NB4 (cell line): ENCODE measurements at regions not wholly inside any gene's neighbourhood (a gene's known extent, or its start where the extent isn't known, plus 50 kb on each side); places are given as distances from the start of the nearest gene placed in this dataset.

Source experiments
- DNase-seq: peaks from one replicate; pipeline ENCODE4 v3.0.0; 2010; ENCODE audit warnings: low read depth
- H3K4me3 ChIP-seq: one replicate; pipeline ENCODE4 v1.5.1; 2011; ENCODE audit warnings: mild to moderate bottlenecking, low read depth, low read length, moderate library complexity
- MYC ChIP-seq: IDR thresholded peaks from 2 replicates; pipeline ENCODE4 v1.6.1; 2011; ENCODE audit warnings: low read depth, low read length
- POLR2A ChIP-seq: IDR thresholded peaks from 2 replicates; pipeline ENCODE4 v1.6.1; 2011; ENCODE audit warnings: mild to moderate bottlenecking; ENCODE audit not compliant: insufficient read length; ENCODE audit errors: extremely low read depth
- TF ChIP-seq, protein P1 (sequence below): IDR thresholded peaks from 2 replicates; pipeline ENCODE4 v1.6.1; 2011; ENCODE audit warnings: low read depth, low read length
- TF ChIP-seq, protein P2 (sequence below): IDR thresholded peaks from one replicate; pipeline ENCODE4 v1.5.1; 2012; ENCODE audit warnings: low read depth, low read length

DNA sequence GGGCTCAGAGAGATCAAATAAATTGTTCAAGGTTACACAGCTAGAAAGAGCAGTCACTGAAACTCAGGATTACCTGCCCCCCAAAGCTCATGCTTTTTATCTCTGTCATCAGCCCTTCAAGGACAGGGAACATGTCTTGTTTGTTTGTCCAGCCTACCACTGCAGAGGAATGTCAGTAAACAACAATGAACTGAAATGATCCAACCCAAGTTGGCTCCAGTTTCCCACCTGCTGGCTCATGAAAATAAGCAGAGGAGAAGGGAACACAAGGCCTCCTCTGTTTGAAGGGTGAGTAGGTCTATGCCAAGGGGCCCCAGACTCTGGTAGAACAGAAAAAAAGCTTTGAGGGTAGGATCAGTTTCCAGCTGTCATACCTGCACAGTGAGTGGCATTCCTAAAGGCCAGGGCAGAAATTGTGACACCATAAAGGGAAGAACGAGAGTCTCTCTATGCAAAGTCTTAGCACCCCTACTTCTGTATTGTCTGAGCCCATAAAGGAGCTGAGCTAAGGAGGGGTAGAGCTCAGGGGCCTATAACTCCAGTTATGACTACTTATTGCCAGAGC, 115.2 kb downstream of the TRIM36 start:
- TF ChIP-seq, protein P1, sequence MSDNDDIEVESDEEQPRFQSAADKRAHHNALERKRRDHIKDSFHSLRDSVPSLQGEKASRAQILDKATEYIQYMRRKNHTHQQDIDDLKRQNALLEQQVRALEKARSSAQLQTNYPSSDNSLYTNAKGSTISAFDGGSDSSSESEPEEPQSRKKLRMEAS, result no peak
- TF ChIP-seq MYC (no peak), POLR2A (no peak)
- TF ChIP-seq, protein P2, sequence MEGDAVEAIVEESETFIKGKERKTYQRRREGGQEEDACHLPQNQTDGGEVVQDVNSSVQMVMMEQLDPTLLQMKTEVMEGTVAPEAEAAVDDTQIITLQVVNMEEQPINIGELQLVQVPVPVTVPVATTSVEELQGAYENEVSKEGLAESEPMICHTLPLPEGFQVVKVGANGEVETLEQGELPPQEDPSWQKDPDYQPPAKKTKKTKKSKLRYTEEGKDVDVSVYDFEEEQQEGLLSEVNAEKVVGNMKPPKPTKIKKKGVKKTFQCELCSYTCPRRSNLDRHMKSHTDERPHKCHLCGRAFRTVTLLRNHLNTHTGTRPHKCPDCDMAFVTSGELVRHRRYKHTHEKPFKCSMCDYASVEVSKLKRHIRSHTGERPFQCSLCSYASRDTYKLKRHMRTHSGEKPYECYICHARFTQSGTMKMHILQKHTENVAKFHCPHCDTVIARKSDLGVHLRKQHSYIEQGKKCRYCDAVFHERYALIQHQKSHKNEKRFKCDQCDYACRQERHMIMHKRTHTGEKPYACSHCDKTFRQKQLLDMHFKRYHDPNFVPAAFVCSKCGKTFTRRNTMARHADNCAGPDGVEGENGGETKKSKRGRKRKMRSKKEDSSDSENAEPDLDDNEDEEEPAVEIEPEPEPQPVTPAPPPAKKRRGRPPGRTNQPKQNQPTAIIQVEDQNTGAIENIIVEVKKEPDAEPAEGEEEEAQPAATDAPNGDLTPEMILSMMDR, result no peak
- DNase-seq, result no peak
- H3K4me3 ChIP-seq, result no peak overlapping the region

DNA sequence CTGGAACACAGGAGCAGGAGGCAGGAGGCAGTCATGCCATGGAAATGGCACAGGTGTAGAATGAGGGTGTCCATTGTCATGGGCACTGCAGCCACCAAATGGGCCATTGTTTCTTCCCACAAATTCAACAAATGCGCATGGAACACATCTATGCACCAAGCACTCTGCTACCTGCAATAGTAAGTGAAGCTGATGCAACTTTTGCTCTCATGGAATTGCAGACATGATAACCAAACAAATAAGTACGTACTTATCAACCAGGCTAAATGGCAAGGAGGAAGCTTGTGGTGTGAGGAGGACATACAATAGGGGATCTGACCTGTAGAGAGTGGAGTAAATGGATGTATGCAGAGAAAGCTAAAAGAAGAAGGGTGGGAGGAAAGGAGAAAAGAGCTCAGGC, 116.8 kb downstream of the TRIM36 start:
- no peak for TF ChIP-seq POLR2A
- no peak for TF ChIP-seq MYC
- TF ChIP-seq, protein P1, result no peak
- TF ChIP-seq, protein P2, result no peak
- no peak overlapping the region for H3K4me3 ChIP-seq
- DNase-seq, result no peak

DNA sequence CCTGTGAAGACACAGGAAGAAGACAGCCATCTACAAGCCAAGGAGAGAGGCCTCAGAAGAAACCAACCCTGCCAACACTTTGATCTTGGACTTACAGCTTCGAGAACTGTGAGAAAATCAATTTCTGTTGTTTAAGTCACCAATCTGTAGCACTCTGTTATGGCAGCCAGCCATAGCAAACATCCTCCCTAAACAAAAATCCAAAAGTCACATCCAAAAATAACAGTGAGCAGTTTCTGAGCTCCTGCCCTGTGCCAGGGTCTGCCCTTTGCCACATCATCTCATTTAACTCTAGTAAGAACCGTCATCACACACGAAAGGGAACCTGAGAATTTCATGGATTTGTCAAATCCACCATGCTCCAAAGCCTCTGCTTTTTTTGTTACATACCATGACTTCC, 118.8 kb downstream of the TRIM36 start:
- no peak for DNase-seq
- TF ChIP-seq POLR2A, result no peak
- no peak for TF ChIP-seq MYC
- TF ChIP-seq, protein P1, result no peak
- TF ChIP-seq, protein P2, result no peak

DNA sequence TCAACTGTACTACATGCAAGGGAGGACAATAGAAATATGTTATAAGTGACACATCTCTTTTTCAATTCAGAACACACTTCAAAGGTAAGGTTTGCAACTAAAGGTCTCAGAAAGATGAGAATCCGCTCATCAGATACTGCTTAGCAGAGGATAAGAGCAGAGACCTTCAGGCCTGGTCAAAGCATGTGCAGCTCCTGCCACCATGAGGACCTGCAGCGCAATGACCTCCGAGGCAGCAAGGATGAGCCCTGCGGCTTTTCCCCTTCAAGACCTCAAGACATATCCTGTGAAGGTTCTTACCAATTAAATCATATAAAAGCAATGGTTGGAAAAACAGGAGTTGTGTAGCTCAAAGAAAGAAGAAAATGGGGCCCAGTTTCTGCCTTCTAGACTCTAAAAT, 135.8 kb downstream of the TRIM36 start:
- TF ChIP-seq POLR2A (no peak), MYC (0 out of 2 replicates have a peak, but pooled peaks have one; percentile 11)
- TF ChIP-seq, protein P1, result peak; percentile 53
- TF ChIP-seq, protein P2, result peak; percentile 37
- peak; percentile 67 for DNase-seq

More for the DNA sequence above, 118.8 kb downstream of the TRIM36 start:
- H3K4me3 ChIP-seq, result no peak overlapping the region

DNA sequence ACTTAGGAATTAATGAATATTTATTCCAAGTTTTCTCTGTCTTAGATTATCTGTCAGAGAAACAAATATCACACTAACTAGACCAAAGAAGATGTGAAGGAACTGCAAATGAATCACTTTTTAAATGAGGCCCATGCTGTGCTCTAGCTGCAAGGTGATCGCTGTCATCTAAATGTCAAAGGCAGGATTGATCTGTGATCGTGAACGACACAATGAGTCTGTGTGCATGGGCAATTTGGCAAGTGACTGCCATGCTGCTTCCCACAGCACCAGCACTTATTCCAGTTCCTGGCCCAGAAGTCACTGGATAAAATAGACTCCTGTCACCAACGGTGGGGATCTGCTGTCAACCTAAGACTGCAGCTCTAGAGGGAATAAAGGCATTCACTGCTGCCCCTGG, 141.2 kb downstream of the TRIM36 start:
- no peak for DNase-seq
- TF ChIP-seq, protein P2, result no peak
- TF ChIP-seq, protein P1, result no peak
- TF ChIP-seq MYC, result no peak
- no peak for TF ChIP-seq POLR2A
- H3K4me3 ChIP-seq, result no peak overlapping the region

More for the DNA sequence above, 135.8 kb downstream of the TRIM36 start:
- no peak overlapping the region for H3K4me3 ChIP-seq
